GM12875 (cell line): ENCODE measurements at regions not wholly inside any gene's neighbourhood (a gene's known extent, or its start where the extent isn't known, plus 50 kb on each side); places are given as distances from the start of the nearest gene placed in this dataset.
"Not testable (repeated sequence)": the region's sequence is repeated elsewhere in the genome, so short reads cannot be mapped to it uniquely, and the experiment has no call there.

Source experiments
- H3K4me3 ChIP-seq: one replicate; pipeline ENCODE4 v1.5.1; 2011; ENCODE audit warnings: low read depth, low read length, control low read depth
- TF ChIP-seq, protein P1 (sequence below): IDR thresholded peaks from 2 replicates; pipeline ENCODE4 v1.5.1; 2011; ENCODE audit warnings: low read depth, mild to moderate bottlenecking, control low read depth, inconsistent platforms, low read length, moderate library complexity, borderline replicate concordance; ENCODE audit not compliant: insufficient read depth

DNA sequence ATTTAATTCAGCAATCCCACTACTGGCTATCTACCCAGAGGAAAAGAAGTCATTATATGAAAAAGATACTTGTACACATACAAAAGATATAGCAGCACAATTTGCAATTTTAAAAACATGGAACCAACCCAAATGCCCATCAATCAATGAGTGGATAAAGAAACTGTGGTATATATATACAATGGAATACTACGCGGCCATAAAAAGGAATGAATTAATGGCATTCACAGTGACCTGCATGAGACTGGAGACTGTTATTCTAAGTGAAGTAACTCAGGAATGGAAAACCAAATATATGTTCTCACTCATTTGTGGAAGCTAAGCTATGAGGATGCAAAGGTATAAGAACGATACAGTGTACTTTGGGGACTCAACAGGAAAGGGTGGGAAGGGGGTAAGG lies 102.8 kb upstream of the KCNMA1 start:
- not testable (repeated sequence) for H3K4me3 ChIP-seq

DNA sequence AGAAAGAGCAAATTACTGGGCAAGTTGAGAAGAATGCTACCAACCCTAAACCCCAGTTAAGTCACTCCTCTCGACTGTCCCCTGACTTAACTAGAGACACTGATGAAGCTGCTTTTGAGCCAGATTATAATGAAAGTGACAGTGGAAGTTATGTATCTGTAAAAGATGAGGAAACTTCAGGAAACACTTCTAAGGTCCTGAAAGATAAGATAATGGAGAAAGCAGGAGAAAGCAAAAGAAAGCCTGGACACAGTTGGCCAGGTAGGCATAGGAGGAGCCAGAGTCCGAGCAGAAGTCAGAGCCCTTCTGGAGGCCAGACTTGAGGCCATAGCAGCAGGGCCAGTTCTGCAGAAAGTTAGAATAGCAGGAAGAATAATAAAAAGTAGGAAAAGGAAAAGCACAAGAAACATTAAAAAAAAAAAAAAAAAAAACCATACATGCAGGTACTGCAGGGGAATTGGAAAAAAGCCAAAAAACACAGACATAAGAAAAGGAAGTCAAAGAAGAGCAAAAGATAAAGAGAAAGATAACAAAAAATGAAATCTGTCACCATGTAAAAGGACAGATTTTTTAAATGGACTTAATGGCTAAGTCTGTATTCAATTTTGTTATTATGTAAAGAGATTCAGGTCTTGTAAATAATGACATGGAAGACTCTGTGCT lies 101.0 kb upstream of the KCNMA1 start:
- no peak overlapping the region for H3K4me3 ChIP-seq
- TF ChIP-seq, protein P1, sequence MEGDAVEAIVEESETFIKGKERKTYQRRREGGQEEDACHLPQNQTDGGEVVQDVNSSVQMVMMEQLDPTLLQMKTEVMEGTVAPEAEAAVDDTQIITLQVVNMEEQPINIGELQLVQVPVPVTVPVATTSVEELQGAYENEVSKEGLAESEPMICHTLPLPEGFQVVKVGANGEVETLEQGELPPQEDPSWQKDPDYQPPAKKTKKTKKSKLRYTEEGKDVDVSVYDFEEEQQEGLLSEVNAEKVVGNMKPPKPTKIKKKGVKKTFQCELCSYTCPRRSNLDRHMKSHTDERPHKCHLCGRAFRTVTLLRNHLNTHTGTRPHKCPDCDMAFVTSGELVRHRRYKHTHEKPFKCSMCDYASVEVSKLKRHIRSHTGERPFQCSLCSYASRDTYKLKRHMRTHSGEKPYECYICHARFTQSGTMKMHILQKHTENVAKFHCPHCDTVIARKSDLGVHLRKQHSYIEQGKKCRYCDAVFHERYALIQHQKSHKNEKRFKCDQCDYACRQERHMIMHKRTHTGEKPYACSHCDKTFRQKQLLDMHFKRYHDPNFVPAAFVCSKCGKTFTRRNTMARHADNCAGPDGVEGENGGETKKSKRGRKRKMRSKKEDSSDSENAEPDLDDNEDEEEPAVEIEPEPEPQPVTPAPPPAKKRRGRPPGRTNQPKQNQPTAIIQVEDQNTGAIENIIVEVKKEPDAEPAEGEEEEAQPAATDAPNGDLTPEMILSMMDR, result no peak

DNA sequence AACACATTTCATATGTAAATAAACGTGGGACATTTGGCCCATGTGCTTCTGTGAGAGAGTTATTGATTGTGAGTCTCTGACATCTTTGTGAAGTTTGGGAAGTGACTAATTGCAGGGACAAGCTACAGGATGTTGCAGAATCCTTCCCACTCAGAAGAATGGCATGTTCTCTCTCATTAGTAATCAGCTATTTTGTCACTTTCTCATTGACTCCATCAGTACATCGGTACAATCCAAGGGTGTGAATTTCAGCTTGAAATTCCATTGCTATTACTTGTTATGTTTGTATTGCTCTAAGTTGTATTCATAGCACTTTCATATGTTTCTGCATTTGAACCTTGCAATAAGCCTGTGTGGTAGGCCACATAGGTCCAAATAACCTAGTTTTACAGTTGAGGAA lies 100.0 kb upstream of the KCNMA1 start:
- TF ChIP-seq, protein P1, result no peak
- H3K4me3 ChIP-seq, result no peak overlapping the region

DNA sequence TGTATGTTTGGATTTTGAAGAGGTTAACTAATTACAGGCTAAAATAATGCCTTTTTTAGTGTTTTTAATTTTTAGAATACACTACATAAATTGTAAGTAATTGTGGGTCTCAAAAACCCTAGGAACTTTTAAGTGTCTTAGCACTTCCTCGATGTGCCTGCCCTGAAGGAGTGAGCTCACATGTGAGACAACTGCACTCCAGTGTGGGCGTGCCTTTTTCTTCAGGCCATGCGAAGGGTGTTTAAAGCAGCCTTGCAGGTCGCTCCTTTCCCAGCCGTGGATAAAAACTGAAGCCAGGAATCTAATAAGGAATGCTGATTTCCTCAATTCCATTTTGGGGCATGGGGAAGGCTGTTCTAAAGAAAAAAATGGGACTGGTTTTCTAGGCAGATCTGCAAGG lies 97.5 kb upstream of the KCNMA1 start:
- H3K4me3 ChIP-seq, result not testable (repeated sequence)

DNA sequence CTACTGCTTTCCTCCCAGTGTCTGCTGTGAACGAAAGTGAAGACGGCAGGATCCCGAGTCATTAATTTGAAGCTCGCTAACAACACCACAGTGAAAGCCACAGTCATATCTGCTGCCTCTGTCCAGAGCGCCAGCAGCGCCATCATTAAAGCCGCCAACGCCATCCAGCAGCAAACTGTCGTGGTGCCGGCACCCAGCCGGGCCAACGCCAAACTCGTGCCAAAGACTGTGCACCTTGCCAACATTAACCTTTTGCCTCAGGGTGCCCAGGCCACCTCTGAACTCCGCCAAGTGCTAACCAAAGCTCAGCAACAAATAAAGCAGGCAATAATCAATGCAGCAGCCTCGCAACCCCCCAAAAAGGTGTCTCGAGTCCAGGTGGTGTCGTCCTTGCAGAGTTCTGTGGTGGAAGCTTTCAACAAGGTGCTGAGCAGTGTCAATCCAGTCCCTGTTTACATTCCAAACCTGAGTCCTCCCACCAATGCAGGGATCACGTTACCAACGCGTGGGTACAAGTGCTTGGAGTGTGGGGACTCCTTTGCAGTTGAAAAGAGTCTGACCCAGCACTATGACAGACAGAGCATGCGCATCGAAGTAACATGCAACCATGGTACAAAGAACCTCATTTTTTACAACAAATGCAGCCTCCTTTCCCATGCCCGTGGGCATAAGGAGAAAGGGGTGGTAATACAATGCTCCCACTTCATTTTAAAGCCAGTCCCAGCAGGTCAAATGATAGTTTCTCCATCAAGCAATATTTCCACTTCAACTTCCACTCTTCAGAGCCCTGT lies 94.8 kb upstream of the KCNMA1 start:
- H3K4me3 ChIP-seq, result no peak overlapping the region

DNA sequence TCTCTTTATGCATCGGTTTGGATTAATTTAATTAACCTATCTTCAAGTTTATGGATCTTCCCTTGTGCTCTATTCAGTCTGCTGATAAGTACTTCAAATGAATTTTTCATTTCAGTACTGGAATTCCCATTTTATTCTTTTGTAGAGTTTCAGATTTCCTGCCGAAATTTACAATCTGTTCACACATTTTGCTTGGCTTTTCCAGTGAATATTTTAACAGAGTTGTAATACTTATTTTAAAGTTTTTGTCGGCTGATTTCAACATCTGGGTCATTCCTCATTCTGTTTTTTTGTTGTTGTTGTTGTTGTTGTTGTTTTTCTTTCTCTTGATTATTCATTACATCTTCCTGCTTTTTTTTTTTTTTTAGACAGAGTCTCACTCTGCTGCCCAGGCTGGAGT lies 89.9 kb upstream of the KCNMA1 start:
- TF ChIP-seq, protein P1, result no peak
- H3K4me3 ChIP-seq, result no peak overlapping the region

More for the DNA sequence above, 94.8 kb upstream of the KCNMA1 start:
- TF ChIP-seq, protein P1, result no peak

DNA sequence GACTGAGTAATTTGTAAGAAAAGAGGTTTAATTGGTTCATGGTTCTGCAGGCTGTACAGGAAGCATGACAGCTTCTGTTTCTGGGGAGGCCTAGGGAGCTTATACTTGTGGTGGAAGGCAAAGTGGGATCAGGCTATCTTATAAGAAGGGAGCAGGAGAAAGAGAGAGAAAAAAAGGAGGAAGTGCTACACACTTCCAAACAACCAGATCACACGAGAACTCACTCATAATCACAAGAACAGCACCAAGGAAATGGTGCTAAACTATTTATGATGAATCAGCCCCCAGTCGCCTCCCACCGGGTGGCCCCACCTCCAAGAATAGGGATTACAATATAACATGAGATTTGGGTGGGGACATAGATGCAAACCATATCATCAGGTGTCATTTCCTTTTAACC lies 89.1 kb upstream of the KCNMA1 start:
- TF ChIP-seq, protein P1, result no peak
- H3K4me3 ChIP-seq, result no peak overlapping the region

DNA sequence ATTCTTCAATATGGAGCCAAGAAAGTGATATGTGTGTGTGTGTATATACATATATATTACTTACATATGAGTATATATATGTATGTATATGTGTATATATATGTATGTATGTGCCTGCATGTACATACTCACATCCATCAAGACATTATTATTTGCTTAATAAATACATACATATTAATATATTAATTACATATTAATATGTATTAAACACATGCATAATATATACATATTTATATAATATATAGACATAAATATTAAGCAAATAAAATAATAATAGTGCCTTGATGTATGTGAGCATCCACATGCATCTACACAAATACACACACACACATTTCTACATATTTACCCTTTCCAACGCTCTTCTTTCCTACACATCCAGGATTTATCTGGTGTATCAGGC lies 88.7 kb upstream of the KCNMA1 start:
- TF ChIP-seq, protein P1, result no peak

More for the DNA sequence above, 88.7 kb upstream of the KCNMA1 start:
- no peak overlapping the region for H3K4me3 ChIP-seq
